Panc1 (cell line): ENCODE measurements at regions not wholly inside any gene's neighbourhood (a gene's known extent, or its start where the extent isn't known, plus 50 kb on each side); places are given as distances from the start of the nearest gene placed in this dataset.

Experiments
- CTCF ChIP-seq: fragments of 450-650 bp; IDR thresholded peaks from 2 replicates; pipeline ENCODE4 v1.5.1; 2017; ENCODE audit warnings: mild to moderate bottlenecking
- TCF7L2 ChIP-seq: IDR thresholded peaks from 2 replicates; pipeline ENCODE4 v1.6.1; 2011; ENCODE audit warnings: mild to moderate bottlenecking, low read depth, low read length, inconsistent platforms

GRCh38 chr6:140434761-140435160, 1060.3 kb upstream of the CITED2 start:
- TF ChIP-seq CTCF, result no peak
- TF ChIP-seq TCF7L2, result no peak
